H4 (cell line): ENCODE measurements at regions not wholly inside any gene's neighbourhood (a gene's known extent, or its start where the extent isn't known, plus 50 kb on each side); places are given as distances from the start of the nearest gene placed in this dataset.

Experiments used
- DNase-seq: peaks from one replicate; pipeline ENCODE4 v3.0.0-alpha.2; 2015; ENCODE audit warnings: low spot score

- DNase-seq = no peak
Observed at GRCh38 chr21:35343046-35343819, 294.1 kb upstream of the RUNX1 start.

- no peak for DNase-seq
Observed at GRCh38 chr21:35342440-35342839, 293.3 kb upstream of the RUNX1 start.

GRCh38 chr21:35340273-35340672, 291.2 kb upstream of the RUNX1 start:
- DNase-seq = no peak

- no peak for DNase-seq
Observed at GRCh38 chr21:35338881-35339632, 290.0 kb upstream of the RUNX1 start.

- no peak for DNase-seq
Observed at GRCh38 chr21:35338281-35338680, 289.2 kb upstream of the RUNX1 start.

GRCh38 chr21:35337573-35337972, 288.5 kb upstream of the RUNX1 start:
- no peak for DNase-seq

GRCh38 chr21:35336534-35336933, 287.4 kb upstream of the RUNX1 start:
- DNase-seq = no peak

GRCh38 chr21:35335951-35336446, 286.9 kb upstream of the RUNX1 start:
- DNase-seq = no peak

GRCh38 chr21:35333831-35334618, 284.9 kb upstream of the RUNX1 start:
- no peak for DNase-seq

- no peak for DNase-seq
Observed at GRCh38 chr21:35332841-35333426, 283.8 kb upstream of the RUNX1 start.

- no peak for DNase-seq
Observed at GRCh38 chr21:35329940-35330660, 281.0 kb upstream of the RUNX1 start.

- DNase-seq = no peak
Observed at GRCh38 chr21:35328856-35329455, 279.9 kb upstream of the RUNX1 start.

GRCh38 chr21:35326677-35327076, 277.6 kb upstream of the RUNX1 start:
- peak; percentile 50 for DNase-seq

GRCh38 chr21:35325953-35326352, 276.9 kb upstream of the RUNX1 start:
- no peak for DNase-seq

- DNase-seq = peak; percentile 80
Observed at GRCh38 chr21:35324372-35325220, 275.5 kb upstream of the RUNX1 start.

GRCh38 chr21:35323947-35324346, 274.8 kb upstream of the RUNX1 start:
- no peak for DNase-seq

- no peak for DNase-seq
Observed at GRCh38 chr21:35321322-35322200, 272.5 kb upstream of the RUNX1 start.

GRCh38 chr21:35319684-35320283, 270.7 kb upstream of the RUNX1 start:
- no peak for DNase-seq
